Common myeloid progenitor, CD34-positive (primary cell): ENCODE measurements at regions not wholly inside any gene's neighbourhood (a gene's known extent, or its start where the extent isn't known, plus 50 kb on each side); places are given as distances from the start of the nearest gene placed in this dataset.

ENCODE experiments used
- CTCF ChIA-PET: fragments of 350-600 bp; sonication (Branson Sonifier 250); formaldehyde crosslinking; loops from one replicate; lab custom pipeline; 2021; ENCODE audit warnings: antibody characterized with exemption; lab: Charles Lee
- POLR2A ChIA-PET: fragments of 350-600 bp; sonication (Branson Sonifier 250); formaldehyde crosslinking; loops from one replicate; lab custom pipeline; 2021; ENCODE audit warnings: antibody characterized with exemption; lab: Charles Lee
- DNase-seq, 3 donors: peaks; one replicate each; pipeline versions ENCODE4 v3.0.0 to v3.0.0-alpha.2; 2013
- H3K27ac ChIP-seq, 2 experiments: 1 replicate in 1 of 2; 2 replicates in 1 of 2; pipeline ENCODE4 v1.7.0; 2013; ENCODE audit warnings: inconsistent platforms in 2 of 2, low read length in 2 of 2, mild to moderate bottlenecking in 2 of 2, low read depth in 1 of 2, moderate library complexity in 1 of 2; ENCODE audit not compliant: severe bottlenecking in 2 of 2, insufficient read depth in 1 of 2, poor library complexity in 1 of 2
- H3K27me3 ChIP-seq, 5 experiments: replicated peaks in 2 of 5; 1 replicate in 3 of 5; 2 replicates in 2 of 5; pipeline versions ENCODE4 v1.6.1 to v1.7.0; 2013; ENCODE audit warnings: low read length in 4 of 5, mild to moderate bottlenecking in 2 of 5, moderate library complexity in 2 of 5, inconsistent platforms in 1 of 5; ENCODE audit not compliant: insufficient read depth in 5 of 5, control insufficient read depth in 4 of 5
- H3K36me3 ChIP-seq, 4 experiments: 1 replicate in 2 of 4; 2 replicates in 2 of 4; pipeline versions ENCODE4 v1.6.1 to v1.7.0; 2013; ENCODE audit warnings: low read length in 3 of 4, control low read depth in 1 of 4, mild to moderate bottlenecking in 1 of 4; ENCODE audit not compliant: control insufficient read depth in 4 of 4, insufficient read depth in 4 of 4
- H3K4me1 ChIP-seq, 4 experiments: 1 replicate in 3 of 4; 2 replicates in 1 of 4; pipeline versions ENCODE4 v1.6.1 to v1.7.1; 2013; ENCODE audit warnings: low read length in 3 of 4, mild to moderate bottlenecking in 3 of 4, control low read depth in 1 of 4, inconsistent platforms in 1 of 4, moderate library complexity in 1 of 4; ENCODE audit not compliant: control insufficient read depth in 4 of 4, insufficient read depth in 4 of 4; ENCODE audit errors: control extremely low read depth in 1 of 4
- H3K4me3 ChIP-seq, 7 experiments: 1 replicate in 4 of 7; 2 replicates in 3 of 7; pipeline versions ENCODE4 v1.5.1 to v1.7.0; 2013; ENCODE audit warnings: mild to moderate bottlenecking in 7 of 7, low read length in 6 of 7, moderate library complexity in 6 of 7, inconsistent platforms in 2 of 7, low read depth in 2 of 7, control low read depth in 1 of 7; ENCODE audit not compliant: insufficient read depth in 4 of 7, control insufficient read depth in 1 of 7; ENCODE audit errors: extremely low read depth in 1 of 7
- H3K9me3 ChIP-seq, 5 experiments: 1 replicate in 4 of 5; 2 replicates in 1 of 5; pipeline versions ENCODE4 v1.6.1 to v1.7.1; 2013; ENCODE audit warnings: low read length in 4 of 5, mild to moderate bottlenecking in 2 of 5, inconsistent platforms in 1 of 5, low read depth in 1 of 5, moderate library complexity in 1 of 5; ENCODE audit not compliant: control insufficient read depth in 4 of 5, insufficient read depth in 2 of 5; ENCODE audit errors: control extremely low read depth in 1 of 5
- WGBS: methylation state at CpG from one replicate; pipeline ENCODE4 v1.1.5; 2013; ENCODE audit not compliant: insufficient coverage; 5-methylcytosine and 5-hydroxymethylcytosine counted together

GRCh38 chr2:59322870-59323269 is 1081.7 kb upstream of the FANCL start:
- no peak for DNase-seq
- WGBS: no CpG with 5 or more reads among the region's 2 CpGs
- H3K27ac ChIP-seq: no peak overlapping the region
- POLR2A ChIA-PET: no interaction called here
- CTCF ChIA-PET: no interaction called here
- peaks cover 0 to 3% (median 0%) of the 10 kb centered on the region in 5 experiments for H3K9me3 ChIP-seq
- no peaks in the 10 kb centered on the region for H3K27me3 ChIP-seq
- no peaks in the 10 kb centered on the region for H3K36me3 ChIP-seq
- H3K4me3 ChIP-seq: no peak overlapping the region
- no peaks in the 10 kb centered on the region for H3K4me1 ChIP-seq

- H3K27ac ChIP-seq: no peak overlapping the region
- peaks cover 0 to 3% (median 0%) of the 10 kb centered on the region in 5 experiments for H3K9me3 ChIP-seq
- H3K27me3 ChIP-seq: no peaks in the 10 kb centered on the region
- ChIA-PET CTCF (no interaction called here), POLR2A (no interaction called here)
- no peak for DNase-seq
- no peak overlapping the region for H3K4me3 ChIP-seq
- H3K4me1 ChIP-seq: no peaks in the 10 kb centered on the region
- WGBS: 100% methylated on average over 3 of the region's 7 CpGs
- no peaks in the 10 kb centered on the region for H3K36me3 ChIP-seq
These were observed 1080.9 kb upstream of the FANCL start for GRCh38 chr2:59322005-59322404.

GRCh38 chr2:59314031-59314766 is 1073.1 kb upstream of the FANCL start:
- Histone ChIP-seq H3K27me3 (no peaks in the 10 kb centered on the region), H3K4me1 (peaks cover 0 to 11% (median 6%) of the 10 kb centered on the region in 4 experiments), H3K27ac (no peak overlapping the region), H3K9me3 (no peaks in the 10 kb centered on the region), H3K36me3 (no peaks in the 10 kb centered on the region), H3K4me3 (no peak overlapping the region)
- ChIA-PET POLR2A (no interaction called here), CTCF (interaction anchor here (1.0 to 1.9 kb wide), 3 partner anchors 12 to 118 kb away, joined by 3 to 6 read pairs (median 3); no protein-coding TSS in a partner anchor)
- DNase-seq: peak; percentile 2 to 53 (median 37)
- WGBS: 70% methylated on average over 14 of the region's 16 CpGs

GRCh38 chr2:59312967-59313940 is 1072.1 kb upstream of the FANCL start:
- peaks cover 0 to 12% (median 6%) of the 10 kb centered on the region in 4 experiments for H3K4me1 ChIP-seq
- no peaks in the 10 kb centered on the region for H3K27me3 ChIP-seq
- H3K27ac ChIP-seq: no peak overlapping the region
- ChIA-PET POLR2A (no interaction called here), CTCF (interaction anchor here (1.0 to 1.9 kb wide), 3 partner anchors 11 to 117 kb away, joined by 3 to 6 read pairs (median 3); no protein-coding TSS in a partner anchor)
- 95% methylated on average over 8 of the region's 11 CpGs for WGBS
- no peak for DNase-seq
- no peak overlapping the region for H3K4me3 ChIP-seq
- H3K36me3 ChIP-seq: no peaks in the 10 kb centered on the region
- H3K9me3 ChIP-seq: no peaks in the 10 kb centered on the region

- Histone ChIP-seq H3K27me3 (no peaks in the 10 kb centered on the region), H3K9me3 (no peaks in the 10 kb centered on the region), H3K36me3 (no peaks in the 10 kb centered on the region), H3K27ac (no peak overlapping the region), H3K4me3 (no peak overlapping the region), H3K4me1 (peaks cover 0 to 16% (median 7%) of the 10 kb centered on the region in 4 experiments)
- POLR2A ChIA-PET: interaction anchor here (0.7 kb wide), 1 partner anchor 1239 kb away, joined by 3 read pairs; no protein-coding TSS in a partner anchor
- CTCF ChIA-PET: interaction anchor here (0.7 kb wide), 1 partner anchor 10 kb away, joined by 3 read pairs; no protein-coding TSS in a partner anchor
- peak; percentile 12 to 66 (median 48) for DNase-seq
- WGBS: no CpG with 5 or more reads among the region's 1 CpG
These were observed 1070.9 kb upstream of the FANCL start for GRCh38 chr2:59312029-59312428.

- CTCF ChIA-PET: interaction anchor here (0.6 kb wide), 1 partner anchor 288 kb away, joined by 3 read pairs; no protein-coding TSS in a partner anchor
- peak; percentile 11 to 70 (median 61) for DNase-seq
- POLR2A ChIA-PET: no interaction called here
- no peaks in the 10 kb centered on the region for H3K9me3 ChIP-seq
- H3K4me1 ChIP-seq: peaks cover 0 to 16% (median 7%) of the 10 kb centered on the region in 4 experiments
- no peaks in the 10 kb centered on the region for H3K27me3 ChIP-seq
- WGBS: 34% methylated on average over 3 of the region's 4 CpGs
- no peak overlapping the region for H3K4me3 ChIP-seq
- H3K27ac ChIP-seq: no peak overlapping the region
- H3K36me3 ChIP-seq: no peaks in the 10 kb centered on the region
These were observed 1067.0 kb upstream of the FANCL start for GRCh38 chr2:59308108-59308507.
